Calu3 (cell line): ENCODE measurements at regions not wholly inside any gene's neighbourhood (a gene's known extent, or its start where the extent isn't known, plus 50 kb on each side); places are given as distances from the start of the nearest gene placed in this dataset.

ENCODE experiments used
- BruUV-seq: library from RNA; stranded (reverse); fragments of 400-500 nt; replicated peaks from 2 replicates; lab custom pipeline; 2021; lab: Mats Ljungman, UMichigan
- CTCF ChIA-PET: fragments of 300-600 bp; sonication (Branson Sonifier 250); formaldehyde crosslinking; loops from one replicate; lab custom pipeline; 2022; ENCODE audit warnings: antibody characterized with exemption; lab: Charles Lee
- DNase-seq: peaks from one replicate; pipeline ENCODE4 v3.0.0; 2022
- H3K27ac Mint-ChIP-seq: one replicate; pipeline ENCODE4 v1.8.0; 2022; ENCODE audit warnings: mixed read lengths; ENCODE audit not compliant: unreplicated experiment
- H3K27me3 Mint-ChIP-seq: one replicate; pipeline ENCODE4 v1.8.0; 2022; ENCODE audit warnings: mixed read lengths; ENCODE audit not compliant: unreplicated experiment
- H3K36me3 Mint-ChIP-seq: one replicate; pipeline ENCODE4 v1.8.0; 2022; ENCODE audit warnings: mild to moderate bottlenecking, moderate library complexity, mixed read lengths; ENCODE audit not compliant: insufficient read depth, unreplicated experiment
- H3K4me1 Mint-ChIP-seq: one replicate; pipeline ENCODE4 v1.8.0; 2022; ENCODE audit warnings: mild to moderate bottlenecking, low read depth, mixed read lengths; ENCODE audit not compliant: unreplicated experiment
- H3K4me3 Mint-ChIP-seq: one replicate; pipeline ENCODE4 v1.8.0; 2022; ENCODE audit warnings: mild to moderate bottlenecking, low read depth, moderate library complexity, mixed read lengths; ENCODE audit not compliant: unreplicated experiment
- H3K9me3 Mint-ChIP-seq: one replicate; pipeline ENCODE4 v1.8.0; 2022; ENCODE audit warnings: low read depth, mixed read lengths; ENCODE audit not compliant: unreplicated experiment
- CTCF ChIP-seq: fragments of 200-600 bp; IDR thresholded peaks from one replicate; pipeline ENCODE4 v1.8.0; 2022; ENCODE audit warnings: antibody characterized with exemption; ENCODE audit not compliant: unreplicated experiment
- intact Hi-C: fragments of 100-400 bp; cut with micrococcal nuclease; formaldehyde crosslinking; loops from one replicate; pipeline ENCODE4 v1.10.0; 2022; ENCODE audit not compliant: unreplicated experiment

GRCh38 chr6:140921366-140922226 lies 1211.1 kb upstream of the GJE1 start:
- intact Hi-C loops = loop anchor here (10.0 kb wide), 3 partner anchors 657 to 1327 kb away; no protein-coding TSS in a partner anchor
- no peak overlapping the region for H3K27ac Mint-ChIP-seq
- BruUV-seq = no TSS peak
- no peaks in the 10 kb centered on the region for H3K27me3 Mint-ChIP-seq
- H3K4me3 Mint-ChIP-seq = no peak overlapping the region
- no peaks in the 10 kb centered on the region for H3K9me3 Mint-ChIP-seq
- TF ChIP-seq CTCF = no peak
- CTCF ChIA-PET = no interaction called here
- peaks cover 15% of the 10 kb centered on the region for H3K4me1 Mint-ChIP-seq
- no peaks in the 10 kb centered on the region for H3K36me3 Mint-ChIP-seq
- peak; percentile 37 for DNase-seq

- peak overlapping the region; percentile 74 for H3K27ac Mint-ChIP-seq
- TF ChIP-seq CTCF = no peak
- no TSS peak for BruUV-seq
- intact Hi-C loops = loop anchor here (5.0 to 10.0 kb wide), 3 partner anchors 143 to 1546 kb away; partner anchors contain the start of gene CITED2
- H3K4me1 Mint-ChIP-seq = peaks cover 15% of the 10 kb centered on the region
- no peaks in the 10 kb centered on the region for H3K27me3 Mint-ChIP-seq
- H3K9me3 Mint-ChIP-seq = peaks cover 2% of the 10 kb centered on the region
- CTCF ChIA-PET = interaction anchor here (0.5 to 0.6 kb wide), 2 partner anchors 139 to 1547 kb away, joined by 3 to 4 read pairs; no protein-coding TSS in a partner anchor
- peak overlapping the region; percentile 17 for H3K4me3 Mint-ChIP-seq
- no peaks in the 10 kb centered on the region for H3K36me3 Mint-ChIP-seq
- no peak for DNase-seq
Observed at GRCh38 chr6:140917911-140918310, 1214.8 kb upstream of the GJE1 start.

- no peak for TF ChIP-seq CTCF
- intact Hi-C loops = loop anchor here (5.0 to 10.0 kb wide), 3 partner anchors 141 to 1543 kb away; partner anchors contain the start of gene CITED2
- no peak for DNase-seq
- Mint-ChIP-seq H3K36me3 (no peaks in the 10 kb centered on the region), H3K4me1 (peaks cover 15% of the 10 kb centered on the region), H3K27ac (no peak overlapping the region), H3K27me3 (no peaks in the 10 kb centered on the region), H3K4me3 (no peak overlapping the region), H3K9me3 (peaks cover 2% of the 10 kb centered on the region)
- CTCF ChIA-PET = no interaction called here
- no TSS peak for BruUV-seq
Observed at GRCh38 chr6:140915551-140915950, 1217.2 kb upstream of the GJE1 start.

- CTCF ChIA-PET = no interaction called here
- Mint-ChIP-seq H3K9me3 (peaks cover 2% of the 10 kb centered on the region), H3K4me3 (no peak overlapping the region), H3K36me3 (no peaks in the 10 kb centered on the region), H3K27ac (no peak overlapping the region), H3K4me1 (peaks cover 15% of the 10 kb centered on the region), H3K27me3 (no peaks in the 10 kb centered on the region)
- intact Hi-C loops = loop anchor here (5.0 to 10.0 kb wide), 3 partner anchors 140 to 1543 kb away; partner anchors contain the start of gene CITED2
- BruUV-seq = no TSS peak
- no peak for TF ChIP-seq CTCF
- no peak for DNase-seq
Observed at GRCh38 chr6:140915103-140915502, 1217.6 kb upstream of the GJE1 start.
